MM.1S (cell line): ENCODE measurements at regions not wholly inside any gene's neighbourhood (a gene's known extent, or its start where the extent isn't known, plus 50 kb on each side); places are given as distances from the start of the nearest gene placed in this dataset.

Experiments
- DNase-seq: peaks from one replicate; pipeline ENCODE4 v3.0.0-alpha.2; 2015
- H2AFZ ChIP-seq: fragments of 300-600 bp; sonication (generic); 2 replicates; pipeline ENCODE4 v1.6.0; 2016; ENCODE audit warnings: antibody characterized with exemption, low read length
- H3F3A ChIP-seq: fragments of 300-600 bp; sonication (generic); 2 replicates; pipeline ENCODE4 v1.6.1; 2016; ENCODE audit warnings: mild to moderate bottlenecking, antibody characterized with exemption, low read length, moderate library complexity, mixed read lengths; ENCODE audit not compliant: insufficient read depth
- H3K27ac ChIP-seq: fragments of 300-600 bp; sonication (generic); 2 replicates; pipeline ENCODE4 v1.5.1; 2016; ENCODE audit warnings: mild to moderate bottlenecking, low read length
- H3K27me3 ChIP-seq: fragments of 300-600 bp; sonication (generic); replicated peaks from 2 replicates; pipeline ENCODE4 v1.6.0; 2016; ENCODE audit warnings: low read length; ENCODE audit not compliant: insufficient read depth
- H3K36me3 ChIP-seq: fragments of 300-600 bp; sonication (generic); replicated peaks from 2 replicates; pipeline ENCODE4 v1.6.1; 2016; ENCODE audit warnings: mild to moderate bottlenecking, low read length, mixed read lengths; ENCODE audit not compliant: insufficient read depth
- H3K4me1 ChIP-seq: fragments of 300-600 bp; sonication (generic); 2 replicates; pipeline ENCODE4 v1.6.1; 2016; ENCODE audit warnings: low read length, mixed read lengths
- H3K4me2 ChIP-seq: fragments of 300-600 bp; sonication (generic); 2 replicates; pipeline ENCODE4 v1.6.0; 2016; ENCODE audit warnings: low read depth, low read length
- H3K4me3 ChIP-seq: fragments of 300-600 bp; sonication (generic); 2 replicates; pipeline ENCODE4 v1.5.1; 2016; ENCODE audit warnings: low read length, mixed read lengths
- H3K79me2 ChIP-seq: fragments of 300-600 bp; sonication (generic); 2 replicates; pipeline ENCODE4 v1.6.1; 2016; ENCODE audit warnings: mixed run types, low read length, mixed read lengths
- H3K9ac ChIP-seq: fragments of 300-600 bp; sonication (generic); 2 replicates; pipeline ENCODE4 v1.6.1; 2016; ENCODE audit warnings: low read length, mixed read lengths
- H3K9me2 ChIP-seq: fragments of 300-600 bp; sonication (generic); replicated peaks from 2 replicates; pipeline ENCODE4 v1.6.1; 2016; ENCODE audit warnings: mild to moderate bottlenecking, low read length, mixed read lengths; ENCODE audit not compliant: insufficient read depth
- H3K9me3 ChIP-seq: fragments of 300-600 bp; sonication (generic); replicated peaks from 2 replicates; pipeline ENCODE4 v1.6.1; 2016; ENCODE audit warnings: mild to moderate bottlenecking, low read length, mixed read lengths; ENCODE audit not compliant: insufficient read depth
- H4K20me1 ChIP-seq: fragments of 300-600 bp; sonication (generic); 2 replicates; pipeline ENCODE4 v1.6.1; 2016; ENCODE audit warnings: mild to moderate bottlenecking, low read length, moderate library complexity, mixed read lengths; ENCODE audit not compliant: insufficient read depth
- CTCF ChIP-seq: fragments of 300-600 bp; sonication (generic); IDR thresholded peaks from 2 replicates; pipeline ENCODE4 v1.5.1; 2016; ENCODE audit warnings: antibody characterized with exemption, low read length, mixed read lengths
- EZH2 ChIP-seq: fragments of 300-600 bp; sonication (generic); optimal IDR thresholded peaks from 2 replicates; pipeline ENCODE3; 2017; ENCODE audit warnings: low read depth, mild to moderate bottlenecking, antibody characterized with exemption, low read length, mixed read lengths
- EZH2phosphoT487 ChIP-seq: fragments of 300-600 bp; sonication (generic); IDR thresholded peaks from 2 replicates; pipeline ENCODE4 v1.6.1; 2018; ENCODE audit warnings: antibody characterized with exemption, low read length

GRCh38 chr2:78201064-78201575 lies 678.9 kb upstream of the LRRTM4 start:
- Histone ChIP-seq H2AFZ (no peak overlapping the region), H3K4me1 (no peaks in the 10 kb centered on the region), H3K27me3 (no peaks in the 10 kb centered on the region), H3K36me3 (no peaks in the 10 kb centered on the region), H3K9me3 (no peaks in the 10 kb centered on the region), H3K79me2 (no peaks in the 10 kb centered on the region), H3F3A (no peaks in the 10 kb centered on the region), H3K4me3 (no peak overlapping the region), H3K27ac (no peak overlapping the region), H3K9ac (no peak overlapping the region), H3K4me2 (no peak overlapping the region), H3K9me2 (no peaks in the 10 kb centered on the region), H4K20me1 (no peaks in the 10 kb centered on the region)
- TF ChIP-seq EZH2 (no peak), EZH2phosphoT487 (no peak), CTCF (no peak)
- no peak for DNase-seq

GRCh38 chr2:78202366-78202765 lies 680.2 kb upstream of the LRRTM4 start:
- TF ChIP-seq EZH2: no peak
- TF ChIP-seq EZH2phosphoT487: no peak
- TF ChIP-seq CTCF: no peak

GRCh38 chr2:78202986-78203670 lies 681.0 kb upstream of the LRRTM4 start:
- no peaks in the 10 kb centered on the region for H3F3A ChIP-seq
- H3K36me3 ChIP-seq: no peaks in the 10 kb centered on the region
- H3K27me3 ChIP-seq: no peaks in the 10 kb centered on the region
- H3K4me1 ChIP-seq: no peaks in the 10 kb centered on the region
- no peaks in the 10 kb centered on the region for H3K79me2 ChIP-seq
- H3K9me2 ChIP-seq: no peaks in the 10 kb centered on the region
- no peaks in the 10 kb centered on the region for H4K20me1 ChIP-seq
- H3K4me2 ChIP-seq: no peak overlapping the region
- H2AFZ ChIP-seq: no peak overlapping the region
- H3K9ac ChIP-seq: no peak overlapping the region
- no peak for TF ChIP-seq EZH2
- no peak for TF ChIP-seq CTCF
- no peak for TF ChIP-seq EZH2phosphoT487
- H3K9me3 ChIP-seq: no peaks in the 10 kb centered on the region
- H3K27ac ChIP-seq: no peak overlapping the region
- DNase-seq: no peak
- no peak overlapping the region for H3K4me3 ChIP-seq

More at GRCh38 chr2:78202366-78202765, 680.2 kb upstream of the LRRTM4 start:
- Histone ChIP-seq H3K79me2 (no peaks in the 10 kb centered on the region), H3K9me2 (no peaks in the 10 kb centered on the region), H3K27me3 (no peaks in the 10 kb centered on the region), H3K4me2 (no peak overlapping the region), H2AFZ (no peak overlapping the region), H3K4me1 (no peaks in the 10 kb centered on the region), H3K27ac (no peak overlapping the region), H3F3A (no peaks in the 10 kb centered on the region), H3K9ac (no peak overlapping the region), H3K9me3 (no peaks in the 10 kb centered on the region), H3K4me3 (no peak overlapping the region), H4K20me1 (no peaks in the 10 kb centered on the region), H3K36me3 (no peaks in the 10 kb centered on the region)
- DNase-seq: no peak
